CD4-positive, alpha-beta T cell (primary cell): ENCODE measurements at regions not wholly inside any gene's neighbourhood (a gene's known extent, or its start where the extent isn't known, plus 50 kb on each side); places are given as distances from the start of the nearest gene placed in this dataset.

Experiments
- ATAC-seq: fragments of 200-7000 bp; cut with Tn5 transposase; one replicate; pipeline ENCODE4 v1.10.0; 2022; ENCODE audit warnings: mild to moderate bottlenecking; ENCODE audit not compliant: poor library complexity
- CTCF ChIA-PET: fragments of 350-600 bp; sonication (Branson Sonifier 250); formaldehyde crosslinking; loops from one replicate; lab custom pipeline; 2021; ENCODE audit warnings: antibody characterized with exemption, inconsistent platforms; lab: Charles Lee
- POLR2A ChIA-PET: fragments of 350-600 bp; sonication (Branson Sonifier 250); formaldehyde crosslinking; loops from one replicate; lab custom pipeline; 2021; ENCODE audit warnings: antibody characterized with exemption, inconsistent platforms; lab: Charles Lee
- DNase-seq, 14 experiments: peaks; one replicate each; pipeline ENCODE4 v3.0.0-alpha.2; 2013 to 2020; ENCODE audit warnings: mixed read lengths in 2 of 14
- H3K27ac ChIP-seq, 2 donors: one replicate each; pipeline versions ENCODE4 v1.5.1 to v1.7.0; 2013; ENCODE audit warnings: low read length in 2 of 2, low read depth in 1 of 2, mild to moderate bottlenecking in 1 of 2
- H3K27me3 ChIP-seq, 2 experiments: 1 replicate in 1 of 2; 2 replicates in 1 of 2; pipeline versions ENCODE4 v1.6.1 to v1.7.0; 2013; ENCODE audit warnings: low read length in 2 of 2, control low read depth in 1 of 2, mild to moderate bottlenecking in 1 of 2, moderate library complexity in 1 of 2; ENCODE audit not compliant: insufficient read depth in 2 of 2, control insufficient read depth in 1 of 2
- H3K36me3 ChIP-seq: one replicate; pipeline ENCODE4 v1.6.1; 2013; ENCODE audit warnings: low read length, control low read depth; ENCODE audit not compliant: insufficient read depth
- H3K4me1 ChIP-seq: one replicate; pipeline ENCODE4 v1.6.1; 2013; ENCODE audit warnings: low read length, control low read depth; ENCODE audit not compliant: insufficient read depth
- H3K4me3 ChIP-seq: one replicate; pipeline ENCODE4 v1.5.1; 2013; ENCODE audit warnings: mild to moderate bottlenecking, low read length, moderate library complexity
- H3K9me3 ChIP-seq, 2 experiments: 1 replicate in 1 of 2; 2 replicates in 1 of 2; pipeline versions ENCODE4 v1.6.1 to v1.7.0; 2013; ENCODE audit warnings: low read length in 2 of 2, mild to moderate bottlenecking in 2 of 2, control low read depth in 1 of 2, moderate library complexity in 1 of 2; ENCODE audit not compliant: control insufficient read depth in 1 of 2, insufficient read depth in 1 of 2
- H3K27ac Mint-ChIP-seq: one replicate; pipeline ENCODE4 v1.8.0; 2020; ENCODE audit warnings: mixed read lengths
- H3K27me3 Mint-ChIP-seq: one replicate; pipeline ENCODE4 v1.8.0; 2021; ENCODE audit warnings: mixed read lengths
- H3K36me3 Mint-ChIP-seq: one replicate; pipeline ENCODE4 v1.8.0; 2021; ENCODE audit warnings: low read depth, mixed read lengths
- H3K4me1 Mint-ChIP-seq: one replicate; pipeline ENCODE4 v1.8.0; 2021; ENCODE audit warnings: low read depth, mixed read lengths
- H3K4me3 Mint-ChIP-seq: one replicate; pipeline ENCODE4 v1.8.0; 2020; ENCODE audit warnings: mild to moderate bottlenecking, mixed read lengths
- H3K9me3 Mint-ChIP-seq: one replicate; pipeline ENCODE4 v1.8.0; 2020; ENCODE audit warnings: mixed read lengths
- CTCF ChIP-seq: fragments of 200-600 bp; IDR thresholded peaks from one replicate; pipeline ENCODE4 v1.8.0; 2022; ENCODE audit warnings: antibody characterized with exemption, mild to moderate bottlenecking
- intact Hi-C, 2 experiments: fragments of 100-400 bp; cut with DNase I in 1 of 2; cut with micrococcal nuclease in 1 of 2; formaldehyde crosslinking; loops; one replicate each; pipeline versions ENCODE4 v1.15.1 to v1.9.0; 2023 to 2025; cut with DNase I, micrococcal nuclease

GRCh38 chr5:110167384-110167783 is 477.7 kb downstream of the MAN2A1 start:
- Histone ChIP-seq H3K27ac (no peak overlapping the region), H3K4me1 (no peaks in the 10 kb centered on the region), H3K9me3 (peaks cover 0 to 4% of the 10 kb centered on the region in 2 experiments), H3K27me3 (no peaks in the 10 kb centered on the region), H3K4me3 (no peak overlapping the region), H3K36me3 (no peaks in the 10 kb centered on the region)
- no peak for TF ChIP-seq CTCF
- CTCF ChIA-PET: no interaction called here
- Mint-ChIP-seq H3K36me3 (no peaks in the 10 kb centered on the region), H3K27ac (no peak overlapping the region), H3K4me3 (no peak overlapping the region), H3K9me3 (peaks cover 4% of the 10 kb centered on the region), H3K27me3 (no peaks in the 10 kb centered on the region), H3K4me1 (no peaks in the 10 kb centered on the region)
- no peak for ATAC-seq
- intact Hi-C loops: no loop called here
- POLR2A ChIA-PET: no interaction called here
- DNase-seq: no peak

- ChIA-PET POLR2A (no interaction called here), CTCF (no interaction called here)
- TF ChIP-seq CTCF: no peak
- intact Hi-C loops: no loop called here
- H3K9me3 Mint-ChIP-seq: peaks cover 4% of the 10 kb centered on the region
- no peaks in the 10 kb centered on the region for H3K36me3 ChIP-seq
- no peaks in the 10 kb centered on the region for H3K36me3 Mint-ChIP-seq
- no peak overlapping the region for H3K4me3 ChIP-seq
- H3K27me3 ChIP-seq: no peaks in the 10 kb centered on the region
- no peaks in the 10 kb centered on the region for H3K4me1 Mint-ChIP-seq
- no peak overlapping the region for H3K4me3 Mint-ChIP-seq
- no peak overlapping the region for H3K27ac ChIP-seq
- H3K9me3 ChIP-seq: peaks cover 0 to 4% of the 10 kb centered on the region in 2 experiments
- H3K4me1 ChIP-seq: no peaks in the 10 kb centered on the region
- H3K27ac Mint-ChIP-seq: no peak overlapping the region
- DNase-seq: no peak
- no peaks in the 10 kb centered on the region for H3K27me3 Mint-ChIP-seq
- no peak for ATAC-seq
Observed at GRCh38 chr5:110169461-110169860, 479.7 kb downstream of the MAN2A1 start.

GRCh38 chr5:110177729-110178128 is 488.0 kb downstream of the MAN2A1 start:
- no peaks in the 10 kb centered on the region for H3K4me1 ChIP-seq
- H3K27ac ChIP-seq: no peak overlapping the region
- H3K9me3 ChIP-seq: peaks cover 0 to 1% of the 10 kb centered on the region in 2 experiments
- no peak for ATAC-seq
- Mint-ChIP-seq H3K36me3 (no peaks in the 10 kb centered on the region), H3K27me3 (no peaks in the 10 kb centered on the region), H3K27ac (no peak overlapping the region), H3K4me1 (no peaks in the 10 kb centered on the region), H3K9me3 (peaks cover 3% of the 10 kb centered on the region), H3K4me3 (no peak overlapping the region)
- CTCF ChIA-PET: no interaction called here
- intact Hi-C loops: no loop called here
- POLR2A ChIA-PET: no interaction called here
- H3K36me3 ChIP-seq: no peaks in the 10 kb centered on the region
- H3K27me3 ChIP-seq: no peaks in the 10 kb centered on the region
- no peak for TF ChIP-seq CTCF
- no peak for DNase-seq
- H3K4me3 ChIP-seq: no peak overlapping the region
